Left renal cortex interstitium (tissue), 4 donors: ENCODE measurements at regions not wholly inside any gene's neighbourhood (a gene's known extent, or its start where the extent isn't known, plus 50 kb on each side); places are given as distances from the start of the nearest gene placed in this dataset.

Source experiments
- DNase-seq, 4 donors: peaks; one replicate each; pipeline ENCODE4 v3.0.0-alpha.2; 2013; ENCODE audit warnings: low read depth in 4 of 4, low spot score in 2 of 4, missing footprints in 1 of 4

- DNase-seq: no peak
These were observed 156.3 kb upstream of the FST start for GRCh38 chr5:53323943-53324642.

GRCh38 chr5:53326424-53327153 is 153.8 kb upstream of the FST start:
- no peak for DNase-seq

GRCh38 chr5:53327811-53328334 is 152.6 kb upstream of the FST start:
- no peak for DNase-seq

GRCh38 chr5:53330491-53330890 is 149.9 kb upstream of the FST start:
- no peak for DNase-seq

- no peak for DNase-seq
These were observed 149.0 kb upstream of the FST start for GRCh38 chr5:53331463-53331862.

GRCh38 chr5:53333160-53333559 is 147.3 kb upstream of the FST start:
- no peak for DNase-seq

GRCh38 chr5:53334431-53334941 is 145.9 kb upstream of the FST start:
- no peak for DNase-seq

- no peak for DNase-seq
These were observed 145.3 kb upstream of the FST start for GRCh38 chr5:53335115-53335514.

- DNase-seq: no peak
These were observed 142.6 kb upstream of the FST start for GRCh38 chr5:53337827-53338226.

- no peak for DNase-seq
These were observed 141.5 kb upstream of the FST start for GRCh38 chr5:53338971-53339370.

- DNase-seq: no peak
These were observed 140.4 kb upstream of the FST start for GRCh38 chr5:53339962-53340540.

- no peak for DNase-seq
These were observed 139.3 kb upstream of the FST start for GRCh38 chr5:53340956-53341750.

GRCh38 chr5:53342236-53342635 is 138.2 kb upstream of the FST start:
- DNase-seq: no peak

GRCh38 chr5:53343187-53343586 is 137.2 kb upstream of the FST start:
- DNase-seq: no peak

- no peak for DNase-seq
These were observed 130.1 kb upstream of the FST start for GRCh38 chr5:53350368-53350767.

- DNase-seq: no peak
These were observed 129.2 kb upstream of the FST start for GRCh38 chr5:53350991-53351770.

- DNase-seq: no peak
These were observed 125.1 kb upstream of the FST start for GRCh38 chr5:53355316-53355715.

- DNase-seq: no peak
These were observed 124.5 kb upstream of the FST start for GRCh38 chr5:53355931-53356330.

GRCh38 chr5:53357439-53357838 is 123.0 kb upstream of the FST start:
- DNase-seq: no peak

- DNase-seq: no peak
These were observed 121.6 kb upstream of the FST start for GRCh38 chr5:53358794-53359193.
